HG03135 (cell line): ENCODE measurements at regions not wholly inside any gene's neighbourhood (a gene's known extent, or its start where the extent isn't known, plus 50 kb on each side); places are given as distances from the start of the nearest gene placed in this dataset.

Source experiments
- ATAC-seq: cut with Tn5 transposase; IDR thresholded peaks from one replicate; pipeline ENCODE4 v1.9.1; 2021; ENCODE audit warnings: mild to moderate bottlenecking, moderate library complexity; ENCODE audit not compliant: unreplicated experiment

- ATAC-seq: no peak
Observed at GRCh38 chr1:229101011-229101871, 169.7 kb upstream of the RAB4A start.

GRCh38 chr1:229102741-229103391 is 168.0 kb upstream of the RAB4A start:
- no peak for ATAC-seq

DNA sequence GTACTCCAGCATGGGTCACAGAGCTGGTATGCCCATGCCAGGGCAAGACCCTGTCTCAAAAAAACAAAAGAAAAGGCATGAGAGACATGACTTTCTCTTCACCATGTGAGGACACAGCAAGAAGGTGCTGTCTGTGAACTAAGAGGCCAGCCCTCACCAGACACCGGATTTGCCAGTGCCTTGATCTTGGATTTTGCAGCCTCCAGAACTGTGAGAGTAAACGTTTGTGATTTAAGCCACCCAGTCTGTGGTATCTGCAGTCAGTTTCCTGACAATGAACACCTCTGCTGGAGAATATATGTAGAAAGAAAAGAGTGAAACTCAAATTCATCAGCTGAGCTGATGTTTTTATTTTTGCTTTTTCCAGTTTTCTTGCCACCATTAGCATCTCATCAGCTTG is 166.3 kb upstream of the RAB4A start:
- ATAC-seq: no peak

- ATAC-seq: no peak
Observed at GRCh38 chr1:229105109-229105508, 165.8 kb upstream of the RAB4A start.

- no peak for ATAC-seq
Observed at GRCh38 chr1:229105822-229106525, 164.9 kb upstream of the RAB4A start.

- no peak for ATAC-seq
Observed at GRCh38 chr1:229106526-229107125, 164.3 kb upstream of the RAB4A start.

DNA sequence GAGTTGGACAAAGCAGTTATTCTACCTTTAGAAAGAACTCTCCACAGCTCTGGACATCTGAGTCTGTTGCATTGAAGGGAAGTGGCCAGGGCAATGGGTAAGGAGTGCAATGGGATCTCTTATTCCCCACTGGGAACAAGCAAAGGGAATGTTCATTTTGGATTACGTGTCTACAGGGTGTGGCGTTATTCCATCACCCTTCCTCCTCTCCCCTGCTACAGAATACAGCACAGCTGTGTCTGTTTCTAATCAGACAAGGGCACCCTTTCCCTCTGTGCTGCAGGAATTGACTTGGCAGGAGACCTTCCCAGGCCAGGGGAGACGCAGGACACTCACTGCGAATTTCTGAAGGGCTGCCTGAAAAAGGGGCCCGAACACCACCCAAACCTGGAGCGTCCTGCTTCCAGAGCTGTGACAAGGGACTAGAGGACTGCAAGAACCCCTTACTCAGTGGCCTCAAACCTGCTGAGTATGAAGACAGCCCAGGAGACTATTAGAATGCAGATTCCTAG is 163.6 kb upstream of the RAB4A start:
- ATAC-seq: no peak

GRCh38 chr1:229107972-229108371 is 162.9 kb upstream of the RAB4A start:
- ATAC-seq: no peak

GRCh38 chr1:229108598-229109201 is 162.2 kb upstream of the RAB4A start:
- ATAC-seq: no peak

DNA sequence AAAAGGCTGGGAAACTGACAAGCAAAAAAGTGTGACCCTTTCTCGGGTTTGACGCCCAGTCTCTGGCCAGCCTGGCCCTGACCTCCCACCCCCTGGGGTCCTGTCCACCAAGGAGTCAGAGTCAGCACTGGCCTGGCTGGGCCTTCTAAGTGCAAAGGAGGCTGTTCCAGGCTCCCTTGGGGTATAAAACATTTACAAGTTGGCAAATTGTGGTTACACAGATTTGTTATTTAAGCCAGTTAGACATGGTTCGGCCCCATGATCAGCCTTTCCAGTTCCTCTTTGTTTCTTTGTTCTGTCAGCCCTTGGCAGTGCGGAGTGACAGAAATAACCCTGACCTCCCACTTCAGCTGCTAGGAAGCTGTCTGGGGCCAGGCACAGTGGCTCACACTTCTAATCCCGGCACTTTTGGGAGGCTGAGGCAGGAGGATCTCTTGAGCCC is 161.6 kb upstream of the RAB4A start:
- no peak for ATAC-seq

GRCh38 chr1:229110986-229111385 is 159.9 kb upstream of the RAB4A start:
- ATAC-seq: no peak

DNA sequence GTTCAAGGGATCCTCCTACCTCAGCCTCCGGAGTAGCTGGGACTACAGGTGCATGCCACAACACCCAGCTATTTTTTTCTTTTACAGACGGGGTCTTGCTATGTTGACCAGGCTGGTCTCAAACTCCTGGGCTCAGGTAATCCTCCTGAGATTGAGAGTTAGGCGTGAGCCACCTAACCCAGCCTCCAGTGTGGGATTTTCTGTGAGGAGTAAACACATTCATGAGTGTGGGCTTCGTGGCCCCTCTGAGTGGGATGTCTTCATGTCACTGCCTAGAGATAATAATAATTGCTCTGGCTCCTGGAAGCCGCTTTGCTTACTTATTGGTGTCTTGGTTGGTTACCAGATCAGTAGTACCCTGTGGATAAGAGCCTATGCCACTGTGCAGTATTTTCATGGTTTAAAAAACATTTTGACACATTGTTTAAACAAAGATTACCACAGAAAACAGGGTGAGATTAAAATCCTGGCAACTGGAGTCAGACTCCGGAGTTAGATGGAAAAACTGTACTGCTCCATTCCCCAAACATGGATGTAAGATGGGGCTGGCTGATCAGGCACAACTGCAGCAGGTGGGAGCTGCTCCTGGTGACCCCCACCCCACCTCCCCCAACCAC is 159.1 kb upstream of the RAB4A start:
- ATAC-seq: no peak

- no peak for ATAC-seq
Observed at GRCh38 chr1:229112832-229113548, 157.9 kb upstream of the RAB4A start.

GRCh38 chr1:229114315-229114714 is 156.6 kb upstream of the RAB4A start:
- ATAC-seq: no peak

GRCh38 chr1:229114850-229115365 is 156.0 kb upstream of the RAB4A start:
- no peak for ATAC-seq

DNA sequence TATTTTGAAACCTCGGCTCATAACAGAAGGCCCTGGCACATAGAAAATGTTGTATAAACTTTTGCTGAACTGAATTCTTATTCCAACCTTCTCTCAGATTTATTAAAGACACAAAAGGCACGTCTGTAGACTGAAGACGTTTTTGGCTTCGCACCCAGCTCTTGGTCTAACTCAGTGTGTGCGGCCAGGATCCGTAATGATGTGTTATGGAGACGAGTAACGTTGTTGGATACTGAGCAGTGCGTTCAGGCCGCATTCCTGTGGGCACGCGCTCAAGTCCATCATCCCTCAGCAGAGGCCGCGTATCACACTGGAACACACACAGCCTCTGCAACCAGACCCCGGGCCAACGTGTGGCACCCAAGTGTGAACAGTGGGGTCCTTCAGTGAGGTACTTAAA is 154.8 kb upstream of the RAB4A start:
- no peak for ATAC-seq

GRCh38 chr1:229117664-229118300 is 153.1 kb upstream of the RAB4A start:
- ATAC-seq: no peak

DNA sequence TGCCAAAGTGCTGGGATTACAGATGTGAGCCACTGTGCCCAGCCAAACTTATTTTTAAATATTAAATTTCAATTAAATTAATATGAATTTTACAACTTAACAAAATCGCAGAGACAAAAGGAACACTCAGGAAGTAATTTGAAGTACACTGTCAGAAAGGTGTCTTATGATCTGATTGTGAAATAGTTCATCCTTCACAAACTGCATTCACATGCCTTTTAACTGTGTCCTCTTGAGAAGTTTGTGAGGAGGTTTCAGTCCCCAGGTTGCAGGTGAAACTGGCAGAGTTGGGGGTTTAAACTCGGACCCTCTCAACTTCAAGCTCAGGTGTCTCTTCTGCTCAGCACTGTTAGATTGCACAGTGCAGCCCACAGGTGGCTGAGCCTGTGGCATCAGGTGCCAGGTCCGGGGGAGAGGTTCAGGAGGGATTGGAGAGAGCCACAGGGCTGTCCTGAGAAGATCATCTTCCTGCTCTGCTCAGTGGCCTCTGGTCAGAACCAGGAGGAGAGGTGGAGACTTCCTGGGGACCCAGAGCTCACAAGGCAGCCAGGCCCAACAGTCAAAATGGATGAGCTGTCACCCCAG is 152.3 kb upstream of the RAB4A start:
- ATAC-seq: no peak

DNA sequence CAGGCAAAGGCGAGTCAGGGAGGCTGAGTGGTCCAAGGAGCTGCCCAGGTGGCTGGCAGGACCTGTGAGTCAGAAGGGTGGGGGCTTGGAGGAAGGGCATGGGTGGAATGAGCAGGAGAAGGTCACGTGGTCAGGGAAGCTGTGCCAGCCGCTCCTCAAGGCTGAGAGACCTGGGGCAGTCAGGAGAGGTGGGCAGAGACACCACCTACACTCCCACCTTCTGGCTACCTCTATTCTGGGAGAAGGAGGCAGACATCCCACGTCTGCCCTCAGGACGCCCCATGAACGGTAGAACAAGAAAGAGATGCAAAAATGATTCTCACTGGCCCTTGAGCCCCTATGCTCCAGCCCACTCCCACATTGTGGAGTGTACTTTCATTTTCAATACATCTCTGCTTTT is 151.8 kb upstream of the RAB4A start:
- no peak for ATAC-seq
